H1 (cell line): ENCODE measurements at regions not wholly inside any gene's neighbourhood (a gene's known extent, or its start where the extent isn't known, plus 50 kb on each side); places are given as distances from the start of the nearest gene placed in this dataset.

Experiments used
- CBX5 ChIP-seq: fragments of 300-800, 300-1000 bp; sonication (generic); IDR thresholded peaks from 2 replicates; pipeline ENCODE4 v1.7.1; 2016; ENCODE audit warnings: antibody characterized with exemption, low read length, low read depth
- CHD1 ChIP-seq: IDR thresholded peaks from 2 replicates; pipeline ENCODE4 v1.6.1; 2012; ENCODE audit warnings: low read depth, low read length, improper control_type of control experiment
- EGR1 ChIP-seq: IDR thresholded peaks from 2 replicates; pipeline ENCODE4 v1.6.1; 2011; ENCODE audit warnings: low read depth, low read length, borderline replicate concordance
- EP300 ChIP-seq, 2 experiments: IDR thresholded peaks; 1 replicate in 1 of 2; 2 replicates in 1 of 2; pipeline ENCODE4 v1.6.1; 2011 to 2012; ENCODE audit warnings: low read depth in 2 of 2, low read length in 2 of 2, mild to moderate bottlenecking in 2 of 2, borderline replicate concordance in 1 of 2, inconsistent platforms in 1 of 2, moderate library complexity in 1 of 2
- EZH2 ChIP-seq: fragments of 200-600 bp; sonication (generic); IDR thresholded peaks from 2 replicates; pipeline ENCODE4 v1.7.1; 2012; ENCODE audit warnings: low read depth, mild to moderate bottlenecking, moderate library complexity, low read length, inconsistent platforms; ENCODE audit not compliant: severe bottlenecking
- FOSL1 ChIP-seq: IDR thresholded peaks from 2 replicates; pipeline ENCODE4 v1.6.1; 2011; ENCODE audit warnings: mild to moderate bottlenecking, low read depth, low read length, moderate library complexity; ENCODE audit not compliant: insufficient read depth
- JUN ChIP-seq: IDR thresholded peaks from 2 replicates; pipeline ENCODE4 v1.6.1; 2011; ENCODE audit warnings: low read depth, mild to moderate bottlenecking, improper control_type of control experiment, low read length
- POLR2A ChIP-seq, 2 experiments: IDR thresholded peaks; 1 replicate in 1 of 2; 2 replicates in 1 of 2; pipeline ENCODE4 v1.6.1; 2011; ENCODE audit warnings: low read depth in 2 of 2, low read length in 2 of 2, mild to moderate bottlenecking in 2 of 2; ENCODE audit errors: control extremely low read depth in 1 of 2
- POLR2AphosphoS5 ChIP-seq: IDR thresholded peaks from 2 replicates; pipeline ENCODE4 v1.6.1; 2011; ENCODE audit warnings: low read depth, low read length
- POU5F1 ChIP-seq: IDR thresholded peaks from 2 replicates; pipeline ENCODE4 v1.6.1; 2011; ENCODE audit warnings: low read depth, mild to moderate bottlenecking, low read length, moderate library complexity
- SIN3A ChIP-seq, 2 experiments: IDR thresholded peaks in 1 of 2; conservative IDR thresholded peaks in 1 of 2; 2 replicates each; pipeline ENCODE4 v1.6.1; 2011 to 2012; ENCODE audit warnings: low read length in 2 of 2, improper control_type of control experiment in 1 of 2, low read depth in 1 of 2, mild to moderate bottlenecking in 1 of 2
- TF ChIP-seq, protein P1 (sequence below), 3 experiments: IDR thresholded peaks; 1 replicate in 2 of 3; 2 replicates in 1 of 3; pipeline versions ENCODE4 v1.5.1 to v1.6.1; 2011; ENCODE audit warnings: low read length in 3 of 3, mild to moderate bottlenecking in 3 of 3, inconsistent platforms in 2 of 3, low read depth in 1 of 3, moderate library complexity in 1 of 3; ENCODE audit not compliant: insufficient read depth in 1 of 3; ENCODE audit errors: control extremely low read depth in 1 of 3
- TF ChIP-seq, protein P2 (sequence below): IDR thresholded peaks from 2 replicates; pipeline ENCODE4 v1.6.1; 2011; ENCODE audit warnings: low read length, improper control_type of control experiment

DNA sequence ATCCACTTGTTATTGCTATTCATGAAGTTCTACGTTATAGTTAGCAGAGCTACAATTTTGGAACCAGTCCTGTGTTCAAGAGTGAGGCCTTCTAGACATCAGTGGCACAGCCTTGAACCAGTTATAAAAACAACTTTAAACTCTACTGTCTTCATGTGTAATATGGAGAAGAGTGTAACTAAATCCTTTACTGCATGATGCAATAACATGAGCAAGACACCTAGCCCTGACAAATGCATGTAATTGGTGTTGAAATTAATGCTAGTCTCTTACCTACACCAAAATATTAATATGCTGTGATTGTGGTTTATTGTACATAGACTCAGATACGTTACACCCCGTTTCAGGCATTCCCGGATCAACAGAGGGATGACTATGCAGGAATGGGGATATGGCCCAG lies 654.6 kb downstream of the IRX1 start:
- TF ChIP-seq SIN3A (conservative IDR thresholded peaks at IDR 0.05 in 1 of 2, IDR thresholded peaks at IDR 0.05 in 1 of 2; ENCODE audit: low read depth in 1 of 2, low read length in 2 of 2) (no peak), FOSL1 (no peak), POLR2A (IDR thresholded peaks at IDR 0.05; ENCODE audit: control extremely low read depth in 1 of 2, low read depth in 2 of 2, low read length in 2 of 2) (no peak), CHD1 (no peak), EGR1 (no peak), EZH2 (no peak), EP300 (IDR thresholded peaks at IDR 0.05; ENCODE audit: borderline replicate concordance in 1 of 2, low read depth in 2 of 2, low read length in 2 of 2) (no peak), CBX5 (no peak), POLR2AphosphoS5 (no peak), POU5F1 (no peak), JUN (no peak)
- TF ChIP-seq, protein P1, sequence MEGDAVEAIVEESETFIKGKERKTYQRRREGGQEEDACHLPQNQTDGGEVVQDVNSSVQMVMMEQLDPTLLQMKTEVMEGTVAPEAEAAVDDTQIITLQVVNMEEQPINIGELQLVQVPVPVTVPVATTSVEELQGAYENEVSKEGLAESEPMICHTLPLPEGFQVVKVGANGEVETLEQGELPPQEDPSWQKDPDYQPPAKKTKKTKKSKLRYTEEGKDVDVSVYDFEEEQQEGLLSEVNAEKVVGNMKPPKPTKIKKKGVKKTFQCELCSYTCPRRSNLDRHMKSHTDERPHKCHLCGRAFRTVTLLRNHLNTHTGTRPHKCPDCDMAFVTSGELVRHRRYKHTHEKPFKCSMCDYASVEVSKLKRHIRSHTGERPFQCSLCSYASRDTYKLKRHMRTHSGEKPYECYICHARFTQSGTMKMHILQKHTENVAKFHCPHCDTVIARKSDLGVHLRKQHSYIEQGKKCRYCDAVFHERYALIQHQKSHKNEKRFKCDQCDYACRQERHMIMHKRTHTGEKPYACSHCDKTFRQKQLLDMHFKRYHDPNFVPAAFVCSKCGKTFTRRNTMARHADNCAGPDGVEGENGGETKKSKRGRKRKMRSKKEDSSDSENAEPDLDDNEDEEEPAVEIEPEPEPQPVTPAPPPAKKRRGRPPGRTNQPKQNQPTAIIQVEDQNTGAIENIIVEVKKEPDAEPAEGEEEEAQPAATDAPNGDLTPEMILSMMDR (IDR thresholded peaks at IDR 0.05; ENCODE audit: control extremely low read depth in 1 of 3, insufficient read depth in 1 of 3, low read depth in 1 of 3, low read length in 3 of 3), result no peak
- TF ChIP-seq, protein P2, sequence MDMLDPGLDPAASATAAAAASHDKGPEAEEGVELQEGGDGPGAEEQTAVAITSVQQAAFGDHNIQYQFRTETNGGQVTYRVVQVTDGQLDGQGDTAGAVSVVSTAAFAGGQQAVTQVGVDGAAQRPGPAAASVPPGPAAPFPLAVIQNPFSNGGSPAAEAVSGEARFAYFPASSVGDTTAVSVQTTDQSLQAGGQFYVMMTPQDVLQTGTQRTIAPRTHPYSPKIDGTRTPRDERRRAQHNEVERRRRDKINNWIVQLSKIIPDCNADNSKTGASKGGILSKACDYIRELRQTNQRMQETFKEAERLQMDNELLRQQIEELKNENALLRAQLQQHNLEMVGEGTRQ, result no peak
